Caki2 (cell line): ENCODE measurements at regions not wholly inside any gene's neighbourhood (a gene's known extent, or its start where the extent isn't known, plus 50 kb on each side); places are given as distances from the start of the nearest gene placed in this dataset.
"Not testable (repeated sequence)": the region's sequence is repeated elsewhere in the genome, so short reads cannot be mapped to it uniquely, and the experiment has no call there.

Source experiments
- DNase-seq: peaks from one replicate; pipeline ENCODE4 v3.0.0-alpha.2; 2015; ENCODE audit warnings: low read depth
- in situ Hi-C: cut with HindIII; loops from 2 replicates; pipeline ENCODE4 v1.10.0; 2016; ENCODE audit warnings: low sequenced_read_pairs, low pct_unique_long_range_greater_than_20kb, mixed read lengths

GRCh38 chr9:43089337-43089736 lies 905.9 kb downstream of the SPATA31A6 start:
- DNase-seq, in situ Hi-C loops: not testable (repeated sequence)

GRCh38 chr9:43110376-43110775 lies 926.9 kb downstream of the SPATA31A6 start:
- in situ Hi-C loops, DNase-seq: not testable (repeated sequence)

- in situ Hi-C loops, DNase-seq: not testable (repeated sequence)
Measured at GRCh38 chr9:43112846-43113245, 929.4 kb downstream of the SPATA31A6 start.

- DNase-seq, in situ Hi-C loops: not testable (repeated sequence)
Measured at GRCh38 chr9:43115813-43116229, 932.4 kb downstream of the SPATA31A6 start.

- in situ Hi-C loops, DNase-seq: not testable (repeated sequence)
Measured at GRCh38 chr9:43118088-43118865, 934.8 kb downstream of the SPATA31A6 start.

DNA sequence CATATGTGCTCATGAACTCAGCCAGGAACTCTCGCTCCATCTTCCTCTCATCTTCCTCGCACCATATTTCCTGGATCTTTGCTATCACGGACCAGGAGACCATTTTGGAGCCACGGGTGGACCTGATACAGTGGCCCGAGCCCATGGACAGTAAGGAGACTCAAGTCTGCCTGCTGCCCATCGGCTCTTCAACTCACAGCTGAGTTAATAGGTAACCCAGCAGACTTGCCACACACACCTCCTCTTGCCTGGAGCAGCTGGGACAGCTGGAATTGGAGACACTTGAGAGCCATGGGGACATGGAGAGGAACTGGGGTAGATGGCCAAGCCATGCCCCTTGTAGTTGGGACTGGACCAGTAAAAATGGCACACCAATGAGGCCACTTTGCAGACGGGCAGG lies 936.1 kb downstream of the SPATA31A6 start:
- DNase-seq, in situ Hi-C loops: not testable (repeated sequence)

- DNase-seq, in situ Hi-C loops: not testable (repeated sequence)
Measured at GRCh38 chr9:43119978-43120377, 936.5 kb downstream of the SPATA31A6 start.

DNA sequence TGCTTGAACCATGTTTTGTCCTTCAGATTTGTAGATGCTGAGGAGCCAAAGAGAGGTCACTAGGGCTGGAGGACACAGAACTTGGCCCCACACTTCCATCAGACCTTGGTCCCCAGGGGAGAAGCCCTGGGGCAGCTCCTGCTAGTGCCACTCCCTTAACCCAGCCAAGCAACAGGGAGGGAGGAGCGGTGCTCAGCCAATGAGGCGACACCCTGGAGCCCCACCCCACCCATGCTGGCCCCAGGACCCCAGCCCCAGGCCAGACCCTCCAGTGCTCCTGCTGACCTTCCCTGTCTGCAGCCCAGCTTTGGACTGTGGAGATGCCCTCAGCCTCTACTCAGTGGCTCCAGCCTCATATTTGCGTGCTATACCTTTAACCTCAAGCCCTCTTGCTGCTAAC lies 942.4 kb downstream of the SPATA31A6 start:
- DNase-seq, in situ Hi-C loops: not testable (repeated sequence)

- in situ Hi-C loops, DNase-seq: not testable (repeated sequence)
Measured at GRCh38 chr9:43127026-43127775, 943.7 kb downstream of the SPATA31A6 start.

DNA sequence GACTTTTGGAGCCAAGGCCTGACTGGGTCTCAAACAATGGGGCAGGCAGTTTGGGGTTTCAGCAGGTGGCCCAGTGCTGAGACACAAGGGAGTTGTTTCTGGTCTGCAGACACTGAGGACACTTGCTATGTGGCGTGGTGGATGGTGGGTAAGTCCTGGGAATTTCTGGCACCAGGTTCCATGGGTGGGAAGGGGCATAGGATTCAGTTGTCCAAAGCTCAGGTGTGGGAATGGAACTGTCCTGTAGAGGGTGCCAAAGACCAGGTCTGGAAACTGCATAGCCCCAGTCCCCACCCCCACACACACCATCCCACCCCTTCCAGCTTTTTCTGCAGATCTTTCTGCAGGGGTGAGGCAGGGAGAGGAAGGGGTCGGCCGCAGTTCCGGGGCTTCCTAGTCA lies 944.5 kb downstream of the SPATA31A6 start:
- in situ Hi-C loops, DNase-seq: not testable (repeated sequence)

- DNase-seq = peak; percentile 47
Measured at GRCh38 chr9:43130744-43131171, 947.3 kb downstream of the SPATA31A6 start.

GRCh38 chr9:43135440-43135839 lies 952.0 kb downstream of the SPATA31A6 start:
- peak; percentile 8 for DNase-seq
- in situ Hi-C loops = not testable (repeated sequence)

More at GRCh38 chr9:43130744-43131171, 947.3 kb downstream of the SPATA31A6 start:
- in situ Hi-C loops = not testable (repeated sequence)

GRCh38 chr9:43138909-43139308 lies 955.5 kb downstream of the SPATA31A6 start:
- in situ Hi-C loops = not testable (repeated sequence)
- DNase-seq = peak; percentile 48

GRCh38 chr9:43139349-43139748 lies 955.9 kb downstream of the SPATA31A6 start:
- DNase-seq, in situ Hi-C loops: not testable (repeated sequence)

DNA sequence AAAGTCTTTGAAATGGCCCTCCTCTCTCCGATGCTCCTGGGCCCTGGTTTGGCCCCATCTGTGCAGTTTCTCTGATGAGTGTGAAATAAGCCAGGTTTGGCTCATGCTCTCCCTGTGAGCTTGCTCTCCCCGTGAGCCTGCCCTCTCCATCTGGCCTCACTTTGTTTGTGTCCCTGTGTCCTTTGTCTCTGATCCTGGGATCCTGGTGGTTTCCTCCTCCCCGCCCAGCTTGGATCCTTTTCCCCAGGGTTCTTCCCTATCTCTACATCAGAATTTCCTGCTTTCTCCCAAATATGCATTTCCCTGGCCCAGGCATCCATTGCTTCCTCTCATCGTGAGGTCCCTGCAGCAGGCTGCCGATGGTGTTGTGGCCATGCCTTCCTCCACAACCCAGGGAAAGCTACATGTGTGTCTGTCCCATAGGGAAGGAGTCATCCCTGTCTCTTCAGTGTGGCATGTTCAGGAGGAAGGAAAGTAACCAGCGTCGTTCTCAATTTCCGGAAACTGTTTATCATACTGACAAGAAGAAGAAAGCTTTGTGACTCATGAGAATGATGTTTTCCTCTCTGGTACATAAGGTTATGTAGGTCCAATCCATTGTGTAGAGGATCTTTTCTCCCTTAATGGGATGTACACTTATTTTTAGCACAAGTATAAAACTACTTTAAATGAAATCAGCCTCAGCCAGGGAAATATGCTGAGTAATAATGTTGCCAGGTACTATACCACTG lies 956.6 kb downstream of the SPATA31A6 start:
- in situ Hi-C loops = not testable (repeated sequence)
- peak; percentile 41 for DNase-seq
